HepG2 (cell line): ENCODE measurements at regions not wholly inside any gene's neighbourhood (a gene's known extent, or its start where the extent isn't known, plus 50 kb on each side); places are given as distances from the start of the nearest gene placed in this dataset.

Experiments used
- FOXJ3 ChIP-seq: sonication (generic); formaldehyde crosslinking; IDR thresholded peaks from 2 replicates; pipeline ENCODE4 v1.4.0; 2020; ENCODE audit warnings: missing genetic modification reagents, mild to moderate bottlenecking, borderline replicate concordance
- ZBTB40 ChIP-seq, 2 experiments: fragments of 450-650 bp in 1 of 2; sonication (generic) in 1 of 2; formaldehyde crosslinking in 1 of 2; IDR thresholded peaks; 2 replicates each; pipeline versions ENCODE4 v1.6.1 to v1.8.0; 2016 to 2022; ENCODE audit warnings: antibody characterized with exemption in 1 of 2, mild to moderate bottlenecking in 1 of 2, missing genetic modification reagents in 1 of 2
- ZHX2 ChIP-seq, 2 experiments: sonication (generic) in 1 of 2; formaldehyde crosslinking in 1 of 2; IDR thresholded peaks; 2 replicates each; pipeline versions ENCODE4 v1.6.1 to v1.9.0; 2014 to 2022; ENCODE audit warnings: antibody characterized with exemption in 1 of 2, borderline replicate concordance in 1 of 2, inconsistent platforms in 1 of 2, low read depth in 1 of 2, missing genetic modification reagents in 1 of 2
- ZSCAN29 ChIP-seq: sonication (generic); formaldehyde crosslinking; conservative IDR thresholded peaks from 2 replicates; pipeline ENCODE4 v1.4.0; 2020; ENCODE audit warnings: mild to moderate bottlenecking, missing genetic modification reagents

GRCh38 chr3:44160818-44161217 lies 80.9 kb upstream of the TOPAZ1 start (continued):
- TF ChIP-seq ZBTB40 (IDR thresholded peaks at IDR 0.05) (no peak), ZBTB40 (CRISPR knock-in tag; IDR thresholded peaks at IDR 0.05) (no peak), ZHX2 (IDR thresholded peaks at IDR 0.05; ENCODE audit: low read depth) (no peak), ZHX2 (CRISPR knock-in tag; IDR thresholded peaks at IDR 0.05; ENCODE audit: borderline replicate concordance) (no peak), FOXJ3 (no peak), ZSCAN29 (no peak)
- TF ChIP-seq, all 625 proteins: peak for 0
